ENCODE measurements at regions not wholly inside any gene's neighbourhood (a gene's known extent, or its start where the extent isn't known, plus 50 kb on each side); places are given as distances from the start of the nearest gene placed in this dataset.

- BruUV-seq (replicated peaks): no TSS peak
Measured at GRCh38 chr6:96470296-96470695, 51.3 kb upstream of the UFL1 start.

More at GRCh38 chr6:96470296-96470695, 51.3 kb upstream of the UFL1 start:
- Mint-ChIP-seq H3K9me3 (ENCODE audit: low read depth, unreplicated experiment) (peaks cover 4% of the 10 kb centered on the region), H3K36me3 (ENCODE audit: insufficient read depth, unreplicated experiment) (no peaks in the 10 kb centered on the region), H3K4me3 (ENCODE audit: low read depth, unreplicated experiment) (no peak overlapping the region), H3K27ac (ENCODE audit: unreplicated experiment) (no peak overlapping the region), H3K27me3 (ENCODE audit: unreplicated experiment) (no peaks in the 10 kb centered on the region), H3K4me1 (ENCODE audit: low read depth, unreplicated experiment) (no peaks in the 10 kb centered on the region)
- intact Hi-C loops (cut with micrococcal nuclease; ENCODE audit: unreplicated experiment): no loop called here
- TF ChIP-seq, protein P1, sequence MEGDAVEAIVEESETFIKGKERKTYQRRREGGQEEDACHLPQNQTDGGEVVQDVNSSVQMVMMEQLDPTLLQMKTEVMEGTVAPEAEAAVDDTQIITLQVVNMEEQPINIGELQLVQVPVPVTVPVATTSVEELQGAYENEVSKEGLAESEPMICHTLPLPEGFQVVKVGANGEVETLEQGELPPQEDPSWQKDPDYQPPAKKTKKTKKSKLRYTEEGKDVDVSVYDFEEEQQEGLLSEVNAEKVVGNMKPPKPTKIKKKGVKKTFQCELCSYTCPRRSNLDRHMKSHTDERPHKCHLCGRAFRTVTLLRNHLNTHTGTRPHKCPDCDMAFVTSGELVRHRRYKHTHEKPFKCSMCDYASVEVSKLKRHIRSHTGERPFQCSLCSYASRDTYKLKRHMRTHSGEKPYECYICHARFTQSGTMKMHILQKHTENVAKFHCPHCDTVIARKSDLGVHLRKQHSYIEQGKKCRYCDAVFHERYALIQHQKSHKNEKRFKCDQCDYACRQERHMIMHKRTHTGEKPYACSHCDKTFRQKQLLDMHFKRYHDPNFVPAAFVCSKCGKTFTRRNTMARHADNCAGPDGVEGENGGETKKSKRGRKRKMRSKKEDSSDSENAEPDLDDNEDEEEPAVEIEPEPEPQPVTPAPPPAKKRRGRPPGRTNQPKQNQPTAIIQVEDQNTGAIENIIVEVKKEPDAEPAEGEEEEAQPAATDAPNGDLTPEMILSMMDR (IDR thresholded peaks at IDR 0.05; ENCODE audit: unreplicated experiment): no peak
- CTCF ChIA-PET: no interaction called here
- DNase-seq: no peak

Data from Calu3 (cell line).